Adrenal gland (tissue), 5 donors: ENCODE measurements at regions not wholly inside any gene's neighbourhood (a gene's known extent, or its start where the extent isn't known, plus 50 kb on each side); places are given as distances from the start of the nearest gene placed in this dataset.

ENCODE experiments used
- CTCF ChIP-seq, 6 experiments: fragments of 450-650 bp in 4 of 6; fragments of 200-600 bp in 2 of 6; sonication (generic) in 1 of 6; IDR thresholded peaks; 1 replicate in 5 of 6; 2 replicates in 1 of 6; pipeline versions ENCODE4 v1.5.1 to v1.8.0; 2016 to 2021; ENCODE audit warnings: antibody characterized with exemption in 6 of 6, mild to moderate bottlenecking in 2 of 6, moderate library complexity in 1 of 6
- POLR2A ChIP-seq, 2 donors: fragments of 450-650 bp; IDR thresholded peaks; one replicate each; pipeline ENCODE4 v1.6.1; 2017; ENCODE audit warnings: antibody characterized with exemption in 2 of 2, mild to moderate bottlenecking in 2 of 2, moderate library complexity in 1 of 2
- donor health status: DM: no; HTN: no; CAD: no.

DNA sequence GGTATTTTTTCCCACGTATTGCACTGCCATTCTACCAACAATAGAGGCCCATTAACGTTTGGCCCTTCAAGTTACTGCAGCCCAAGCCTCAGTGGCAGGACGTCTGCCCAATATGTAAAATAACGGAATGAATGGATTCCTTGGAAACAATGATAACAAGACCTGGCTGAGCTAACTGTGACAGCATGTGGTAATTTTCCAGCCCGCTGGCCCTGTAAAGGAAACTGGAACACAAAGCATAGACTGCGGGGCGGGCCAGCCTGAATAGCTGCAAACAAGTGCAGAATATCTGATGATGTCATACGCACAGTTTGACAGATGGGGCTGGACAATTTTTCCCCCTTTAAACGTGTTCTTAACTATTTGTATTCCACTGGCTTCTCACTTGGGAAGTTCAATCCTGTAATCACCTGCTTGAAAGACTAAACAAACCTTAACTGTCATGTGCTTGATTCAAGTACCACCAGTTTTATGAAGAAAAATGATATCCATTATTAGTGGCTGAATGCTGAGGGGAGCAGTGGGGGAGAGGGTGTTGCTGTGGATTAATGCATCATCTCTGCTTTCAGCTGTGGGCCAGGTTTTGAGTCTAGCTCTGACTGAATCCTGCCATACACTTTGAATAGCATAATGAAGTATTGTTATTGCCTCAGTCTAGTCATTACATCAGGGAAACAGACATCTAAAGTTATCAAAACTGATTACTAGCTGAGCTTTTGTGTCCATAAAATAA is 323.9 kb downstream of the TMEM161B start:
- TF ChIP-seq CTCF (IDR thresholded peaks at IDR 0.05) (no peak), POLR2A (IDR thresholded peaks at IDR 0.05) (no peak)
